HG02763 (cell line): ENCODE measurements at regions not wholly inside any gene's neighbourhood (a gene's known extent, or its start where the extent isn't known, plus 50 kb on each side); places are given as distances from the start of the nearest gene placed in this dataset.
"Not testable (repeated sequence)": the region's sequence is repeated elsewhere in the genome, so short reads cannot be mapped to it uniquely, and the experiment has no call there.

ENCODE experiments used
- ATAC-seq: cut with Tn5 transposase; IDR thresholded peaks from one replicate; pipeline ENCODE4 v1.9.1; 2021; ENCODE audit warnings: mild to moderate bottlenecking, moderate library complexity; ENCODE audit not compliant: unreplicated experiment

GRCh38 chr6:30832864-30833263 is 51.5 kb upstream of the DDR1 start:
- ATAC-seq: no peak

- no peak for ATAC-seq
These were observed 53.9 kb upstream of the DDR1 start for GRCh38 chr6:30830438-30830837.

- ATAC-seq: no peak
These were observed 54.6 kb upstream of the DDR1 start for GRCh38 chr6:30829639-30830255.

GRCh38 chr6:30829033-30829432 is 55.3 kb upstream of the DDR1 start:
- ATAC-seq: no peak

DNA sequence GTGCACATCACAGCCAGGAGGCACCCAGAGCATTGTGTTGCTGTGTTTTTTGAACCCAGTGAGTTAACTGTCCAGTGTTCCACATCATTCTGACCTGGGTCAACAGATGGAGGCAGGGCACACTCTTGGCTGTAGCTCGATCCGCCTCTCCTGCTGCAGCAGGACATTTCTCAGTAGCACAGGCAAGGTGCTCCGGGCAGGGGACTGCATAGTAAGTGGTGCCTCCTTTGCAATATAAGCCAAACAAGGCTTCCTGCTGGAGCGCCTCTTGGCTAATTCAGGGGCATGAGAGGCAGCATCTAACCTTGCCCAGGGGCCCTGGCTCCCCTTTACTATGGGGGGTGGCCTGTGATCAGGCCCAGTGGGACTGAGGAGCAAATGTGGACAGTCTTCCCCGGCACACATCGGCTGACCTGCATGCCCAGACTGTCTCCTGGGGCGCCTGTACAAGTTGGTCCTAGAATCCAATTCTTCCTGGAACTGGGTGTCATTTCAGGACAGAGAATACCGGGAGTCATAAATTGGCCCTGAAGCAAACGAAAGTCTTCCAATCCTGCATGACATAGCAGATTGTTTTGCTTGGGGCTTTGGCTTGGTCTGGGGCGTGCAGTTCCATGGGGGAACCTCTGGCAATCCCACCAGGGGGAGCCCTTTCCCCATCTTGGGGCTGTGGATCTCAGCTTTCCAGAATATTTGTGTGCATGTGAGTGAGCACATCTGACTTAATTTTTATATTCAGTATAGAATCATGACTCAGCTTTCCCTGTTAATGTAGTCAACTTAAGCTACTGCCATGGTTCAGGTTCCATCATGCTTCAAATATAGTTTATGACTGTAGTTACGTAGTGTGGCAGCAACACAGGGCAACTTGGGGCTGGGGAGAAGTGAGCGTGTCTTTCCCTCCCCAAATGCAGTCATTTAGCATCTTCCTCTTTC is 56.0 kb upstream of the DDR1 start:
- no peak for ATAC-seq

DNA sequence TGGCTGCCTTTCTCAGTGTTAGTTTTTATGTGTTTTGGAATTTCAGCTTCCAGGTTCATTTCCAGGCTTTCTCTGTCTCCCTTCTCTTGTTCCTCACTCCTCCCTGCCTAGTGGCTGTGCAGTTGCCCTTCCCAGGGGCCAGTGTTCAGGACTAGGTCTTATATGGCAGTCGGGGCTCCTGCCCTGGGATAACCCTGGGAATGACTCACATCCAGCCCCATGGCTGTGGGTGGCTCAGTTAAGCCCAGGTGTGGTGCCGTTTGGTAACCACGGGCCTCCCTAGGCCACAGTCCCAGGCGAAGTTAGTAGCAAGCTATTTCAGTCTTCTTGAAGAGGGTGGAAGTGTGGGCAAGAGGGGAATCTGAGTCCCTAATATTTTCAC is 57.4 kb upstream of the DDR1 start:
- no peak for ATAC-seq

GRCh38 chr6:30824698-30825097 is 59.6 kb upstream of the DDR1 start:
- no peak for ATAC-seq

DNA sequence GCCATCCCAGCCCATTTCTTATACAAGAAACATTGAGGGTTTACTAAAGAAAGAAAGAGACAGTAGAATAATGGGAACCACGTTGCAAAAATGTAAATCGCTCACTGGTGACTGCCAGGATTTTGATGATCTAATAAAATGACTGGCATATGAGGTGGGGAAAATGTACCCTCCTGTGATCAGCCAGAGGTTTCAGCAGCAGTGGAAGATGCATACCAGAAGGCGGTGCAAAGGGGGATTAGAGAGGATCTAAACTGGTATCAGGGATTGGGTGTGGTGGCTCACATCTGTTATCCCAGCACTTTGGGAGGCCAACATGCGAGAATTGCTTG is 60.8 kb upstream of the DDR1 start:
- ATAC-seq: no peak

DNA sequence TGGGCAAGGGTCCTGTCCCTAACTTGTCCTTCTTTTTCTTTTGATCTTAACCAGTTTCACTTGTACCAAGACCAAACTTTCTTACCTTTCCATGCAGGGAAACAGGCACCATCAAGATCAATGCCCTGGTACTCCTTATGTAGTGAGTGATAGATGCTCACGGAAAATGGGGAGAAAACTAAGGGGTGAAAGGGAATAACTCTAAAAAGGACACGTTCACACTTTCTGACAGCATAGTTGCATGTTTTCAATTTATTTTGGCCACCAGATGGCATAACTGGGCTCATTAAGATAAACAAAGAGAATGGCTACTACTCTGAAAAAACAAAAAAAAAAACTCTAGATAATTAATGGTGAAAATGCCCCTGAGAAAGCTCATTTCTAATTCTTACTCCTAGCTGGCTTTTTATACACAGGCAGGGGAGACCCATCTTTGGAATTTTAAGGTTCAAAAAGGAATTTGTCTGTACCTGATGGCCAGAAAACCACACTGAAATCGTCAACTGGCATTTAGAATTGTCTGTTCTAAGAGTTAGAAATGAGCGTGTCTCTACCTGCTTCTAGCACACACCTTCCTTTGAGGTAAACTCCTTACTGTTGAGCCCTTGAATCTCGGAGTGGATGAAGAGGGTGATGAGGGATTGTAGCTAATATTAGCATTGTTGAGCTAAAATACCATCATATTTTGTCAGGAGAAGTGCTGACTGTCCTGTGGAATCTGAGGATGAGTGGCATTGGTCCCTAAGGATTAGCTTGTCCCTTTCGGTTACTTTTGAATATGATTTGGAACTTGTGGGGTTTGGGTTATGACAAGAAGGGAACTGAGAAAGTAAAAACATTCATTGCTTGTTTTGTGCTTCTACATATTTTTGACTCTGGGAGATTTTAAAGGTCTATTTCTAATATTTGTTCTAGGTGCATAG is 62.2 kb upstream of the DDR1 start:
- no peak for ATAC-seq

- no peak for ATAC-seq
These were observed 64.1 kb upstream of the DDR1 start for GRCh38 chr6:30820193-30820592.

DNA sequence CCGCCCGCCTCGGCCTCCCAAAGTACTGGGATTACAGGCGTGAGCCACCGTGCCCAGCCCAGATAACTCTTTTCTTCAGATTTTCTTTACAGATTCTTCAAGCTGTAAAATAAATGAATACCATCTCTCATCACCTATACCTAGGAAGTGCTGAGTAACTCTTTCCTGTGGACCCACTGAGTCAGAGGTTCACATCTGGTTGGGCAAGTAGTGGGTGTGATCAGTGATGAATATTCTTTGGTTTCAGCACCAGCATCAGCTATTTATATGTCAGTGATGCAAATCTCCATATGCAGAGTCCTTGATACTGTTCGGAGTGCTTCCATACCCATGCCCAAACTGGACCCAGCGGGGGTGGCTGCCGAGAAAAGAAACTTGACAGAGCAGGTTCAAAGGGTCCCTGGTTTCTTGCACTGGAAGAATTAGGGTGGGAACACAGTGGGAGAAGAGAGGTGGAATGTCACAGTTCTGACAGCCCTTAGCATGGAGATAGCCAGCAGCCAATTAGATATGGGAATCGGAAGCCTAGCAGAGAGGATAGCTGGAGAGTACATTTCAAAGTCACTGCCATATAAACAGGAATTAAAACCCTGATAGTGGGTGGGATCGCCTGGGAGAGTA is 64.9 kb upstream of the DDR1 start:
- no peak for ATAC-seq

GRCh38 chr6:30818391-30818841 is 65.9 kb upstream of the DDR1 start:
- ATAC-seq: no peak

DNA sequence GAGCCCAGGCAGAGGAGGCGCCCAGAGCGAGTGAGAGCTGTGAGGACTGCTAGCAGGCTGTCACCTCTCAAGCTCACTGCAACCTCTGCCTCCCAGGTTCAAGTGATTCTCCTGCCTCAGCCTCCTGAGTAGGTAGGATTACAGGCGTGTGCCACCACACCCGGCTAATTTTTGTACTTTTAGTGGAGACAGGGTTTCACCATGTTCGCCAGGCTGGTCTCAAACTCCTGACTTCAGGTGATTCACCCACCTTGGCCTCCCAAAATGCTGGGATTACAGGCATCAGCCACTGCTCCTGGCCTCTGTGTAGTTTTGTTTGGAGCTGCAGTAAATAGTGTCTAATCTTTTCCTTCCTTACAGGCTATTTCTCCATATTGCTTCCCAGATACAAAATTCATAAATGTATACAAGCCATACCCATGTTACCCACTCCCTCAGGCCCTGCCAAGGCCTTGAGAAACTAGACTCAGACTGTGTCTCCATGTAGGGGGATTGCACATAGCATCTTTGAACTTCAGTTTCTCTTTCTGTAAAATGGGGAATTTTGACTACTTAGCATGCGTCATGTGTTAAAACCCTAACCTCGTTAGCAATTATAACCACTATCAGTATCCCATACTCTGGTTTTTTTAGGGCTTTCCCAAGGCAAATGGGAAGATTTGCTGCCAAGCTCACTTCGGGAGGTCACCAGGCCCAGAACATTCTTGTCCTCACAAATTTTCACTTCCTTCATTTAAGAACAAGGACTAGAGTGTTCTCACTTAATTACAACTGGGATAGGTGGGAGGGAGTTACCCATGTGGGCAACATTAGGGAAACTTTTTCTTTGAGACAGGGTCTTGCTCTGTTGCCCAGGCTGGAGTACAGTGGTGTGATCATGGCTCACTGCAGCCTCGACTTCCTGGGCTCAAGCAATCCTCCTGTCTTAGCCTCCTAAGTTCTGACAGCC is 67.3 kb upstream of the DDR1 start:
- ATAC-seq: no peak

- not testable (repeated sequence) for ATAC-seq
These were observed 68.0 kb upstream of the DDR1 start for GRCh38 chr6:30816296-30816695.

- not testable (repeated sequence) for ATAC-seq
These were observed 69.1 kb upstream of the DDR1 start for GRCh38 chr6:30815041-30815742.

GRCh38 chr6:30814146-30815040 is 69.9 kb upstream of the DDR1 start:
- no peak for ATAC-seq

DNA sequence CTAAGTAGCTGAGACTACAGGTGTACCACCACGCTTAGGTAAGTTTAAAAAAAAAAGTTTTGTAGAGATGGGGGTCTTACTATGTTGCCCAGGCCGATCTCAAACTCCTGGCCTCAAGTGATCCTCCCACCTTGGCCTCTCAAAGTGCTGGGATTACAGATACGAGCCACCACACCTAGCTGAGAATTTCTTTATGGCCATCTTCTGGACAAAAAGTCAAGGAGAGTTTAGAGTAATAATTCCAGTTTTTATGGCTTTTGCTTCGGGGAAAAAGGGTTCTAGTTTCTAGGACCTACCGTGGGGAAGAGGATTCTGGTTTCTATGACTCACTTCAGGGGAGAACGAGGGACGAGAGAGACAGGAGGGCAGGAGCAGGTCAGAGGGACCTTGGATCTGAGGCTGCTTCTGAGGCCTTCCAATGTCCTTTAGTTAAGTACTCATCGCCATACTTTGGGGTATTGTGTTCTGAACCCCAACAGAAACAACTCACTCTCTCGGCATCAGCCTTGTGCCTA is 69.3 kb upstream of the IER3 start:
- no peak for ATAC-seq

- ATAC-seq: peak; percentile 85
These were observed 66.5 kb upstream of the IER3 start for GRCh38 chr6:30810813-30811339.
